ENCODE measurements at regions not wholly inside any gene's neighbourhood (a gene's known extent, or its start where the extent isn't known, plus 50 kb on each side); places are given as distances from the start of the nearest gene placed in this dataset.

DNA sequence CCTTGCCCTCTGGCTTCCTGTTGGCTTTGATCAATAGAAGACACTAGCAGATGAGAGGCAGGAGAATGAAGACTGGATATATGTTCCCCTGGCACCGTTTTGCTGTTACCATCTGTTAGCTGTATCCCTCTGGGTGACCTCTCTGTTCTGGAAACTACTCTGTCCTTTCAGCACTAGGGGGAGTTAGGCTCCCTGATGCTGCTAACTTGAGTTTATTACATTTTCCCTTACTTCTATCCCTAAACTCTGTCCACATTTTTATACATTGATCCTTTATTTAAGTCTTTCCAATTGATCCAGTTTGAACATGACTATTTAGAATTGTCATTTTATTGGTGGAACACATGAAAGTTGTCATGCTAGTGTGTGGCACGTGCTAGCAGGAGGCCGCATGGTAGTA is 1014.3 kb upstream of the CDH2 start:
- TF ChIP-seq SREBF2 (IDR thresholded peaks at IDR 0.05; ENCODE audit: low read length) (no peak), CTCF (IDR thresholded peaks at IDR 0.05 in 2 of 3, conservative IDR thresholded peaks at IDR 0.05 in 1 of 3; ENCODE audit: control insufficient read depth in 2 of 3, extremely low read depth in 1 of 3, insufficient read depth in 1 of 3, low read depth in 3 of 3, low read length in 3 of 3) (peak in 1 of 3 experiments; percentile 3; a peak in 1 of 6 replicates)
